Colonic mucosa (tissue), 4 donors: ENCODE measurements at regions not wholly inside any gene's neighbourhood (a gene's known extent, or its start where the extent isn't known, plus 50 kb on each side); places are given as distances from the start of the nearest gene placed in this dataset.

Source experiments
- DNase-seq: peaks from one replicate; pipeline ENCODE4 v3.0.0-alpha.2; 2020
- H3K27ac ChIP-seq: fragments of 200-600 bp; one replicate; pipeline ENCODE4 v1.8.0; 2021
- H3K27me3 ChIP-seq: fragments of 200-600 bp; one replicate; pipeline ENCODE4 v1.8.0; 2021
- H3K36me3 ChIP-seq: fragments of 200-600 bp; one replicate; pipeline ENCODE4 v1.8.0; 2021
- H3K4me1 ChIP-seq: fragments of 200-600 bp; one replicate; pipeline ENCODE4 v1.8.0; 2021; ENCODE audit warnings: mild to moderate bottlenecking
- H3K4me3 ChIP-seq: fragments of 200-600 bp; one replicate; pipeline ENCODE4 v1.8.0; 2021
- H3K9ac ChIP-seq, 2 donors: one replicate each; pipeline ENCODE4 v1.7.0; 2013; ENCODE audit warnings: control low read depth in 2 of 2, low read depth in 2 of 2, low read length in 2 of 2
- H3K9me3 ChIP-seq: fragments of 200-600 bp; one replicate; pipeline ENCODE4 v1.8.0; 2021
- CTCF ChIP-seq: fragments of 200-600 bp; IDR thresholded peaks from one replicate; pipeline ENCODE4 v1.8.0; 2022; ENCODE audit warnings: antibody characterized with exemption, mild to moderate bottlenecking
- intact Hi-C: fragments of 100-400 bp; cut with DNase I; formaldehyde crosslinking; loops from one replicate; pipeline ENCODE4 v1.14.1; 2022
- donor health status: healthy.
- donor health status: DM: no; HTN: no; CAD: no.
- donor health status: DM: no; HTN: no; CAD: no.

GRCh38 chr18:51448949-51449348 is 251.5 kb upstream of the MEX3C start:
- Histone ChIP-seq H3K4me3 (no peak overlapping the region), H3K27me3 (no peaks in the 10 kb centered on the region), H3K9ac (no peak overlapping the region), H3K27ac (no peak overlapping the region), H3K4me1 (no peaks in the 10 kb centered on the region), H3K36me3 (no peaks in the 10 kb centered on the region), H3K9me3 (no peaks in the 10 kb centered on the region)
- TF ChIP-seq CTCF: no peak
- intact Hi-C loops: no loop called here
- no peak for DNase-seq

- Histone ChIP-seq H3K4me3 (no peak overlapping the region), H3K4me1 (no peaks in the 10 kb centered on the region), H3K9me3 (no peaks in the 10 kb centered on the region), H3K36me3 (no peaks in the 10 kb centered on the region), H3K27me3 (no peaks in the 10 kb centered on the region), H3K27ac (no peak overlapping the region), H3K9ac (no peak overlapping the region)
- intact Hi-C loops: no loop called here
- no peak for DNase-seq
- TF ChIP-seq CTCF: no peak
Observed at GRCh38 chr18:51453594-51453993, 256.1 kb upstream of the MEX3C start.

GRCh38 chr18:51458861-51459260 is 261.4 kb upstream of the MEX3C start:
- Histone ChIP-seq H3K36me3 (no peaks in the 10 kb centered on the region), H3K4me1 (no peaks in the 10 kb centered on the region)

GRCh38 chr18:51461956-51462355 is 264.5 kb upstream of the MEX3C start:
- Histone ChIP-seq H3K4me1 (no peaks in the 10 kb centered on the region), H3K9me3 (no peaks in the 10 kb centered on the region), H3K27me3 (no peaks in the 10 kb centered on the region), H3K27ac (no peak overlapping the region), H3K36me3 (no peaks in the 10 kb centered on the region), H3K4me3 (no peak overlapping the region), H3K9ac (no peak overlapping the region)
- DNase-seq: no peak
- no peak for TF ChIP-seq CTCF
- intact Hi-C loops: no loop called here

More at GRCh38 chr18:51458861-51459260, 261.4 kb upstream of the MEX3C start:
- H3K9ac ChIP-seq: no peak overlapping the region
- no peaks in the 10 kb centered on the region for H3K9me3 ChIP-seq
- H3K4me3 ChIP-seq: no peak overlapping the region
- no peak overlapping the region for H3K27ac ChIP-seq
- intact Hi-C loops: no loop called here
- DNase-seq: no peak
- no peak for TF ChIP-seq CTCF
- H3K27me3 ChIP-seq: no peaks in the 10 kb centered on the region

GRCh38 chr18:51463483-51464136 is 266.1 kb upstream of the MEX3C start:
- no peak for TF ChIP-seq CTCF
- no peak for DNase-seq
- Histone ChIP-seq H3K9ac (no peak overlapping the region), H3K4me1 (no peaks in the 10 kb centered on the region), H3K4me3 (no peak overlapping the region), H3K27ac (no peak overlapping the region), H3K36me3 (no peaks in the 10 kb centered on the region), H3K27me3 (no peaks in the 10 kb centered on the region), H3K9me3 (no peaks in the 10 kb centered on the region)
- intact Hi-C loops: no loop called here
